Jurkat, Clone E6-1 (cell line): ENCODE measurements at regions not wholly inside any gene's neighbourhood (a gene's known extent, or its start where the extent isn't known, plus 50 kb on each side); places are given as distances from the start of the nearest gene placed in this dataset.
"Not testable (repeated sequence)": the region's sequence is repeated elsewhere in the genome, so short reads cannot be mapped to it uniquely, and the experiment has no call there.

Source experiments
- DNase-seq: peaks from one replicate; pipeline ENCODE4 v3.0.0-alpha.2; 2011; ENCODE audit warnings: low read depth, low spot score
- H3K4me3 ChIP-seq: 2 replicates; pipeline ENCODE4 v1.5.1; 2011; ENCODE audit warnings: mild to moderate bottlenecking, low read length, control low read depth, moderate library complexity

GRCh38 chr2:8125741-8126711 lies 555.8 kb upstream of the ID2 start:
- H3K4me3 ChIP-seq: no peak overlapping the region
- no peak for DNase-seq

GRCh38 chr2:8126783-8127182 lies 555.1 kb upstream of the ID2 start:
- no peak overlapping the region for H3K4me3 ChIP-seq
- no peak for DNase-seq

- not testable (repeated sequence) for H3K4me3 ChIP-seq, DNase-seq
Observed at GRCh38 chr2:8131423-8131822, 550.4 kb upstream of the ID2 start.

- H3K4me3 ChIP-seq: no peak overlapping the region
- no peak for DNase-seq
Observed at GRCh38 chr2:8132351-8132831, 549.5 kb upstream of the ID2 start.

GRCh38 chr2:8132879-8133278 lies 549.0 kb upstream of the ID2 start:
- no peak for DNase-seq
- H3K4me3 ChIP-seq: no peak overlapping the region

- no peak for DNase-seq
- no peak overlapping the region for H3K4me3 ChIP-seq
Observed at GRCh38 chr2:8133363-8133762, 548.5 kb upstream of the ID2 start.

- DNase-seq: no peak
- H3K4me3 ChIP-seq: no peak overlapping the region
Observed at GRCh38 chr2:8133913-8134472, 547.9 kb upstream of the ID2 start.

GRCh38 chr2:8134473-8134932 lies 547.4 kb upstream of the ID2 start:
- H3K4me3 ChIP-seq: no peak overlapping the region
- no peak for DNase-seq

GRCh38 chr2:8134985-8135682 lies 546.7 kb upstream of the ID2 start:
- H3K4me3 ChIP-seq: no peak overlapping the region
- DNase-seq: no peak

- H3K4me3 ChIP-seq: no peak overlapping the region
- DNase-seq: no peak
Observed at GRCh38 chr2:8137801-8138200, 544.1 kb upstream of the ID2 start.

- H3K4me3 ChIP-seq: no peak overlapping the region
- no peak for DNase-seq
Observed at GRCh38 chr2:8138525-8138922, 543.3 kb upstream of the ID2 start.

- H3K4me3 ChIP-seq: no peak overlapping the region
Observed at GRCh38 chr2:8138923-8139667, 542.8 kb upstream of the ID2 start.

GRCh38 chr2:8139668-8140200 lies 542.1 kb upstream of the ID2 start:
- DNase-seq: no peak

More at GRCh38 chr2:8138923-8139667, 542.8 kb upstream of the ID2 start:
- no peak for DNase-seq

GRCh38 chr2:8141079-8141707 lies 540.7 kb upstream of the ID2 start:
- H3K4me3 ChIP-seq: no peak overlapping the region
- DNase-seq: no peak

More at GRCh38 chr2:8139668-8140200, 542.1 kb upstream of the ID2 start:
- no peak overlapping the region for H3K4me3 ChIP-seq

GRCh38 chr2:8141780-8142179 lies 540.1 kb upstream of the ID2 start:
- no peak for DNase-seq
- no peak overlapping the region for H3K4me3 ChIP-seq

GRCh38 chr2:8142461-8142860 lies 539.4 kb upstream of the ID2 start:
- DNase-seq: no peak
- no peak overlapping the region for H3K4me3 ChIP-seq

GRCh38 chr2:8144131-8144631 lies 537.7 kb upstream of the ID2 start:
- no peak for DNase-seq
- no peak overlapping the region for H3K4me3 ChIP-seq

- no peak overlapping the region for H3K4me3 ChIP-seq
- no peak for DNase-seq
Observed at GRCh38 chr2:8144785-8145184, 537.1 kb upstream of the ID2 start.
